ENCODE measurements at regions not wholly inside any gene's neighbourhood (a gene's known extent, or its start where the extent isn't known, plus 50 kb on each side); places are given as distances from the start of the nearest gene placed in this dataset.

DNA sequence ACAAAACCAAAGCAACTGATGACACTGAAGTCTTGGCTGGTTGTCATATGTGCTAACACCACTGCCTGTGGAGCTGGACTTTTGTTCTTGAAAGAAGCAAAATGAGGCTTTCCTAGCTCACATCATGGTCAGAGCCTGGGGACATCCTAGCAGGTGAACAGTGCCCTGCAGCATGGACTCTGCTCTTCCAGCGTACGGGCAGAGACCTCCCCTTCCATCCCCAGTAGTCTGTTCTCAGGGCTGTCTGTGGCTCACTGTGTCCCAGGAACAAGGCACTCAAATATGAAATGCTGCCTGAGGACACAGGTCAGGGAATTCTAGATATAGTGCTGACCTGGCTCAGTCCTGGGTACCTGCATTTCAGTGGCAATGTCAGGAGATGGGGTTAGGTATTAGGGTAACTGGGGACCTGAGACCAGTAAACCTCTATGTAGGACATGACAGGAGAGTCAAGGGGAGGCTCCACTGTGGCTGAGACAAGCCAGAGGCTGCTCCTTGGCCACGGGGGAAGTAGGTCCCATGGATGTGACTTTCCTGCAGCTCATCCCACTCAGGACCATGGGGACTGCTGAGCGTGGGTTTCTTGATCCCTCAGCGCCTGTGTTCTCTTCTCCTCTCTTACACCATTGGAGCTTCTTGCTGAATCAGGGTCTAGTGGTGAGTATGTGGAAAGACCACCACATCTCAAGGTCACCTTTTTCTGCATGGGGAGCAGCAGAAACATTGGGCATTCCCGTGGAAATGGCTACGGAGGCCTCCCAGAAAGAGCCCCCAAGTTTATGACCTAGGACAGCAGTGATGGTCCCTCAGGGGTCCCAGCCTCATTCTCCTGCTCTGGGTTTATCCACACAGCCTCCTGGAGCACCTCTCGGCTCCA, 80.1 kb downstream of the ZNF280B start (continued):
- TF ChIP-seq, protein P1, sequence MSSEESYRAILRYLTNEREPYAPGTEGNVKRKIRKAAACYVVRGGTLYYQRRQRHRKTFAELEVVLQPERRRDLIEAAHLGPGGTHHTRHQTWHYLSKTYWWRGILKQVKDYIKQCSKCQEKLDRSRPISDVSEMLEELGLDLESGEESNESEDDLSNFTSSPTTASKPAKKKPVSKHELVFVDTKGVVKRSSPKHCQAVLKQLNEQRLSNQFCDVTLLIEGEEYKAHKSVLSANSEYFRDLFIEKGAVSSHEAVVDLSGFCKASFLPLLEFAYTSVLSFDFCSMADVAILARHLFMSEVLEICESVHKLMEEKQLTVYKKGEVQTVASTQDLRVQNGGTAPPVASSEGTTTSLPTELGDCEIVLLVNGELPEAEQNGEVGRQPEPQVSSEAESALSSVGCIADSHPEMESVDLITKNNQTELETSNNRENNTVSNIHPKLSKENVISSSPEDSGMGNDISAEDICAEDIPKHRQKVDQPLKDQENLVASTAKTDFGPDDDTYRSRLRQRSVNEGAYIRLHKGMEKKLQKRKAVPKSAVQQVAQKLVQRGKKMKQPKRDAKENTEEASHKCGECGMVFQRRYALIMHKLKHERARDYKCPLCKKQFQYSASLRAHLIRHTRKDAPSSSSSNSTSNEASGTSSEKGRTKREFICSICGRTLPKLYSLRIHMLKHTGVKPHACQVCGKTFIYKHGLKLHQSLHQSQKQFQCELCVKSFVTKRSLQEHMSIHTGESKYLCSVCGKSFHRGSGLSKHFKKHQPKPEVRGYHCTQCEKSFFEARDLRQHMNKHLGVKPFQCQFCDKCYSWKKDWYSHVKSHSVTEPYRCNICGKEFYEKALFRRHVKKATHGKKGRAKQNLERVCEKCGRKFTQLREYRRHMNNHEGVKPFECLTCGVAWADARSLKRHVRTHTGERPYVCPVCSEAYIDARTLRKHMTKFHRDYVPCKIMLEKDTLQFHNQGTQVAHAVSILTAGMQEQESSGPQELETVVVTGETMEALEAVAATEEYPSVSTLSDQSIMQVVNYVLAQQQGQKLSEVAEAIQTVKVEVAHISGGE (CRISPR knock-in tag; IDR thresholded peaks at IDR 0.05), result 0 out of 6 replicates have a peak, but pooled peaks of 1 of the 3 experiments have one; percentile 23
- TF ChIP-seq CHD7 (IDR thresholded peaks at IDR 0.05; ENCODE audit: low read depth, low read length) (peak; percentile 23), EP300 (IDR thresholded peaks at IDR 0.05; ENCODE audit: low read length) (no peak), ZNF589 (CRISPR knock-in tag; IDR thresholded peaks at IDR 0.05; ENCODE audit: low read depth) (no peak), PHB2 (IDR thresholded peaks at IDR 0.05; ENCODE audit: low read depth) (no peak)
- TF ChIP-seq, protein P2, sequence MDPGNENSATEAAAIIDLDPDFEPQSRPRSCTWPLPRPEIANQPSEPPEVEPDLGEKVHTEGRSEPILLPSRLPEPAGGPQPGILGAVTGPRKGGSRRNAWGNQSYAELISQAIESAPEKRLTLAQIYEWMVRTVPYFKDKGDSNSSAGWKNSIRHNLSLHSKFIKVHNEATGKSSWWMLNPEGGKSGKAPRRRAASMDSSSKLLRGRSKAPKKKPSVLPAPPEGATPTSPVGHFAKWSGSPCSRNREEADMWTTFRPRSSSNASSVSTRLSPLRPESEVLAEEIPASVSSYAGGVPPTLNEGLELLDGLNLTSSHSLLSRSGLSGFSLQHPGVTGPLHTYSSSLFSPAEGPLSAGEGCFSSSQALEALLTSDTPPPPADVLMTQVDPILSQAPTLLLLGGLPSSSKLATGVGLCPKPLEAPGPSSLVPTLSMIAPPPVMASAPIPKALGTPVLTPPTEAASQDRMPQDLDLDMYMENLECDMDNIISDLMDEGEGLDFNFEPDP (CRISPR knock-in tag; IDR thresholded peaks at IDR 0.05), result 0 out of 2 replicates have a peak, but pooled peaks have one; percentile 62
